Natural killer cell (primary cell): ENCODE measurements at regions not wholly inside any gene's neighbourhood (a gene's known extent, or its start where the extent isn't known, plus 50 kb on each side); places are given as distances from the start of the nearest gene placed in this dataset.
"Not testable (repeated sequence)": the region's sequence is repeated elsewhere in the genome, so short reads cannot be mapped to it uniquely, and the experiment has no call there.

Experiments
- ATAC-seq, 3 donors: fragments of 150-1000 bp in 2 of 3; fragments of 200-7000 bp in 1 of 3; cut with Tn5 transposase; 1 replicate in 1 of 3; 2 replicates in 2 of 3; pipeline ENCODE4 v1.10.0; 2021; ENCODE audit warnings: mild to moderate bottlenecking in 2 of 3, moderate library complexity in 2 of 3
- DNase-seq, 2 donors: peaks; one replicate each; pipeline versions ENCODE4 v3.0.0 to v3.0.0-alpha.2; 2013 to 2021; ENCODE audit warnings: mixed read lengths in 1 of 2
- H3K27ac ChIP-seq: one replicate; pipeline ENCODE4 v1.5.1; 2013; ENCODE audit warnings: mild to moderate bottlenecking, low read length
- H3K27me3 ChIP-seq: one replicate; pipeline ENCODE4 v1.6.1; 2013; ENCODE audit warnings: low read length; ENCODE audit not compliant: control insufficient read depth, insufficient read depth
- H3K36me3 ChIP-seq: one replicate; pipeline ENCODE4 v1.6.1; 2013; ENCODE audit warnings: low read length; ENCODE audit not compliant: control insufficient read depth, insufficient read depth
- H3K4me1 ChIP-seq: one replicate; pipeline ENCODE4 v1.6.1; 2013; ENCODE audit warnings: low read length; ENCODE audit not compliant: control insufficient read depth, insufficient read depth
- H3K4me3 ChIP-seq: one replicate; pipeline ENCODE4 v1.5.1; 2013; ENCODE audit warnings: low read length
- H3K9me3 ChIP-seq: one replicate; pipeline ENCODE4 v1.6.1; 2013; ENCODE audit warnings: low read length; ENCODE audit not compliant: control insufficient read depth, insufficient read depth
- H3K27ac Mint-ChIP-seq, 2 donors: one replicate each; pipeline ENCODE4 v1.8.0; 2022; ENCODE audit warnings: mild to moderate bottlenecking in 2 of 2, mixed read lengths in 2 of 2, moderate library complexity in 1 of 2
- H3K27me3 Mint-ChIP-seq, 2 donors: one replicate each; pipeline ENCODE4 v1.8.0; 2022; ENCODE audit warnings: low read depth in 2 of 2, mixed read lengths in 2 of 2
- H3K36me3 Mint-ChIP-seq: one replicate; pipeline ENCODE4 v1.8.0; 2022; ENCODE audit warnings: mixed read lengths
- H3K4me1 Mint-ChIP-seq, 2 donors: one replicate each; pipeline ENCODE4 v1.8.0; 2022; ENCODE audit warnings: mixed read lengths in 2 of 2
- H3K4me3 Mint-ChIP-seq: one replicate; pipeline ENCODE4 v1.8.0; 2022; ENCODE audit warnings: mild to moderate bottlenecking, moderate library complexity, mixed read lengths
- H3K9me3 Mint-ChIP-seq, 2 donors: one replicate each; pipeline ENCODE4 v1.8.0; 2022; ENCODE audit warnings: mixed read lengths in 2 of 2
- WGBS: methylation state at CpG from one replicate; pipeline ENCODE4 v1.1.7; 2013; ENCODE audit warnings: missing lambda C conversion rate; ENCODE audit not compliant: insufficient coverage; 5-methylcytosine and 5-hydroxymethylcytosine counted together
- intact Hi-C: fragments of 100-400 bp; cut with micrococcal nuclease; formaldehyde crosslinking; loops from one replicate; pipeline ENCODE4 v1.14.2; 2022
- TF ChIP-seq, protein P1 (sequence below): fragments of 200-600 bp; IDR thresholded peaks from one replicate; pipeline ENCODE4 v1.8.0; 2022; ENCODE audit warnings: antibody characterized with exemption

DNA sequence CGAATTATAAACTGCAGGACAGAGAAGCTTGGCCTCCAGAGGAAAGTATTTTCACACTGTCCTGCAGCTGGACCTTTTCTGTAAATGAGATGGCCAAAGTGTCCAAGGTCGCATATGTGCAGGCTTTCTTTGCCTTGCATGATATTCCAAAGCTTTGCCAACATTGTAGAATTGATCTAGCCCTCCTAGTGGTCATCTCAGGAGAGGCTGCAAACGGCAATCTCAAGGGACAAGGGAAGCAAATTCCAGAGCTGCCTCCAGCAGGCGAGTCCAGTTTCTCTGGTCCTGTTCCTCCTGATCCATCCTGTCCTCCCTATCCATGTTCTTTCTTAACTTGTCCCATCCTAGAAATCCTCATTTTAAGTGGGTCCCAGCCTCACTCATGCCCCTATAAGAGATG, 373.4 kb upstream of the PCDH15 start:
- H3K36me3 Mint-ChIP-seq = no peaks in the 10 kb centered on the region
- H3K27ac Mint-ChIP-seq = no peak overlapping the region
- 46% methylated on average over 4 of the region's 4 CpGs for WGBS

DNA sequence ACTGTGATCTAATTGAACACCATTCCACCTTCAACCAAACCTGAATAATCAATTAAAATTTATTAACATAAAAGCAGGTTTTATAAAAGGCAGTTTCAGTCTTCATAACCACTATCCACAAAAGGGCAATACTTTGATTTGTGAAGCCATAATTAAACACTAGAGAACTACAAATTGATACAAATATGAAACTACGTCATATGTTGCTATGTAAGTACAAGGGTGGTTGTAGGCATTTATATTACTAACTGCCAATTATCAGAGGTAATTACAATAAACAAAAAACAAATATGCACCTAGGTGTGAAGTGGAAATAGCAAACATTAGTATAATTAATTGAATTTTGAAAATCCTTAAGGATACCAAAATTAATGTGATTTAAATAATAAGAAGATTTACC, 368.5 kb upstream of the PCDH15 start:
- Histone ChIP-seq H3K4me1 (no peaks in the 10 kb centered on the region), H3K27ac (no peak overlapping the region), H3K4me3 (no peak overlapping the region), H3K9me3 (no peaks in the 10 kb centered on the region), H3K36me3 (no peaks in the 10 kb centered on the region), H3K27me3 (no peaks in the 10 kb centered on the region)
- TF ChIP-seq, protein P1, sequence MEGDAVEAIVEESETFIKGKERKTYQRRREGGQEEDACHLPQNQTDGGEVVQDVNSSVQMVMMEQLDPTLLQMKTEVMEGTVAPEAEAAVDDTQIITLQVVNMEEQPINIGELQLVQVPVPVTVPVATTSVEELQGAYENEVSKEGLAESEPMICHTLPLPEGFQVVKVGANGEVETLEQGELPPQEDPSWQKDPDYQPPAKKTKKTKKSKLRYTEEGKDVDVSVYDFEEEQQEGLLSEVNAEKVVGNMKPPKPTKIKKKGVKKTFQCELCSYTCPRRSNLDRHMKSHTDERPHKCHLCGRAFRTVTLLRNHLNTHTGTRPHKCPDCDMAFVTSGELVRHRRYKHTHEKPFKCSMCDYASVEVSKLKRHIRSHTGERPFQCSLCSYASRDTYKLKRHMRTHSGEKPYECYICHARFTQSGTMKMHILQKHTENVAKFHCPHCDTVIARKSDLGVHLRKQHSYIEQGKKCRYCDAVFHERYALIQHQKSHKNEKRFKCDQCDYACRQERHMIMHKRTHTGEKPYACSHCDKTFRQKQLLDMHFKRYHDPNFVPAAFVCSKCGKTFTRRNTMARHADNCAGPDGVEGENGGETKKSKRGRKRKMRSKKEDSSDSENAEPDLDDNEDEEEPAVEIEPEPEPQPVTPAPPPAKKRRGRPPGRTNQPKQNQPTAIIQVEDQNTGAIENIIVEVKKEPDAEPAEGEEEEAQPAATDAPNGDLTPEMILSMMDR = no peak
- no peak for DNase-seq
- Mint-ChIP-seq H3K4me1 (no peaks in the 10 kb centered on the region), H3K36me3 (no peaks in the 10 kb centered on the region), H3K27me3 (no peaks in the 10 kb centered on the region), H3K27ac (no peak overlapping the region), H3K9me3 (peaks cover 4 to 12% of the 10 kb centered on the region in 2 donors), H3K4me3 (no peak overlapping the region)
- intact Hi-C loops = no loop called here
- WGBS = no CpG with 5 or more reads among the region's 1 CpG
- no peak for ATAC-seq

More for the DNA sequence above, 373.4 kb upstream of the PCDH15 start:
- Histone ChIP-seq H3K27me3 (no peaks in the 10 kb centered on the region), H3K4me3 (no peak overlapping the region), H3K36me3 (no peaks in the 10 kb centered on the region), H3K27ac (no peak overlapping the region), H3K9me3 (peaks cover 4% of the 10 kb centered on the region), H3K4me1 (no peaks in the 10 kb centered on the region)
- no peak overlapping the region for H3K4me3 Mint-ChIP-seq
- TF ChIP-seq, protein P1 = no peak
- no peak for ATAC-seq
- H3K9me3 Mint-ChIP-seq = peaks cover 4 to 16% of the 10 kb centered on the region in 2 donors
- no peaks in the 10 kb centered on the region for H3K4me1 Mint-ChIP-seq
- intact Hi-C loops = no loop called here
- H3K27me3 Mint-ChIP-seq = no peaks in the 10 kb centered on the region
- DNase-seq = no peak

DNA sequence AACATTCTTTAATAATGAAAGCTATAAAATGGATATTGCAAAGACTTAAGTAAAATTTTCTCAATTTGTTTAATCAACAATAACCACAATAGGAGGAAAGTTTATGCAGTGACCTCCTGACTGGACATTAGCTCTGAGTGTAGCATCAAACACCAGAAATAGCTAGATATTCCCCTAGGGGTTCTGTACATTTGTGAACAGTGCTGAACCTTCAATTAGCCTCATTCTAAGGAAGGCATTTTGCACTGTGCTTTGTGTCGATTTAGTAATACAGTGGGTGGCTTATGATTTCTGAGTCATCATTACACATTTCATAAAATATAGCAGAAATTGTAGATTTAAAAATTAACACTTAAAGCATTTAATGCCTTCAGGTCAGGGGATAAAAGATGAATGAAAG, 367.3 kb upstream of the PCDH15 start:
- Mint-ChIP-seq H3K36me3 (no peaks in the 10 kb centered on the region), H3K27ac (no peak overlapping the region), H3K27me3 (no peaks in the 10 kb centered on the region), H3K4me3 (no peak overlapping the region), H3K9me3 (peaks cover 4 to 11% of the 10 kb centered on the region in 2 donors), H3K4me1 (no peaks in the 10 kb centered on the region)
- H3K27me3 ChIP-seq = no peaks in the 10 kb centered on the region
- ATAC-seq = no peak
- DNase-seq = no peak
- H3K9me3 ChIP-seq = no peaks in the 10 kb centered on the region
- no peak overlapping the region for H3K27ac ChIP-seq
- H3K4me3 ChIP-seq = no peak overlapping the region
- H3K36me3 ChIP-seq = no peaks in the 10 kb centered on the region
- intact Hi-C loops = no loop called here
- H3K4me1 ChIP-seq = no peaks in the 10 kb centered on the region
- TF ChIP-seq, protein P1 = no peak
- no CpG with 5 or more reads among the region's 1 CpG for WGBS

DNA sequence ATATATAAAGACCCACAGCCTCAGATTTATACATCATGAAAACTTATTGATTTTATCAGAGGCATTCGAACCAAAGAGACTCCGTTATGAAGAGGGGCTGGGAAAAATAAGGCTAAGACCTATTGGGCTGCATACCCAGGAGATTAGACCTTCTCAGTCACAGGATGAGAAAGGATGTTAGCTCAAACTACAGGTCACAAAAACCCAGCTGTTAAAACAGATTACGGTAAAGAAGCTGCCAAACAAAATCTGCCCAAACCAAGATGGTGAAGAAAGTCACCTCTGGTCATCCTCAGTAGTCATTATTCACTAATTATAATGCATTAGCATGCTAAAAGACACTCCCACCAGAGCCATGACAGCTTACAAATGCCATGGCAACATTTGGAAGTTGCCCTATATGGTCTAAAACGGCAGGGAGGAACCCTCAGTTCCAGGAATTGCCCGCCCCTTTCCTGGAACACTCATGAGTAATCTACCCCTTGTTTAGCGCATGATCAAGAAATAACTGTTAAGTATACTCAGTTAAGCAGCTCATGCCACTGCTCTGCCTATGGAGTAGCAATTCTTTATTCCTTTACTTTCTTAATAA, 362.5 kb upstream of the PCDH15 start:
- no peak for DNase-seq
- TF ChIP-seq, protein P1 = no peak
- H3K36me3 ChIP-seq = no peaks in the 10 kb centered on the region
- Mint-ChIP-seq H3K4me1 (no peaks in the 10 kb centered on the region), H3K9me3 (peaks cover 0 to 7% of the 10 kb centered on the region in 2 donors), H3K27me3 (no peaks in the 10 kb centered on the region), H3K4me3 (no peak overlapping the region), H3K36me3 (no peaks in the 10 kb centered on the region), H3K27ac (no peak overlapping the region)
- no peaks in the 10 kb centered on the region for H3K4me1 ChIP-seq
- no peak overlapping the region for H3K27ac ChIP-seq
- WGBS = 87% methylated on average over 6 of the region's 6 CpGs
- no peak overlapping the region for H3K4me3 ChIP-seq
- no peak for ATAC-seq
- intact Hi-C loops = no loop called here
- H3K27me3 ChIP-seq = no peaks in the 10 kb centered on the region
- no peaks in the 10 kb centered on the region for H3K9me3 ChIP-seq

DNA sequence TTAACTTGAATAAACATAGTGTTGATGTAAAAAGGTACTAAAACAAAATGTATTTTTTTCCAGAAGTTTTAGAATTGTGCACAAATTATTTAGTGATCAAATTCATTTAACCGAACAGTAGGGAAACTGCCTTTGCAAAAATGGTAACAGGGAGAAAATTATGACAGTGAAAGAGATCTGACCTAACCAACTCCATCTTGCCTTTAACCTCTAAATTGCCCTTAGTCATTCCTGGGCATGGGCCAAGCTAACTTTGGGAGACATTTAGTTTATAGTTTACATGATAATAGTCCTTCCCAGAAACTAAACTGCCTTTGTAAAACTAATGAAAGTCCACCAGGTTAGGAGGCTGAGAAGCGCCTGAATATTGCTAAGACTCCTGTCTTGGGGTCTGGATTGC, 361.3 kb upstream of the PCDH15 start:
- H3K4me1 ChIP-seq, H3K36me3 Mint-ChIP-seq, H3K4me3 Mint-ChIP-seq, H3K27ac Mint-ChIP-seq, H3K36me3 ChIP-seq, intact Hi-C loops, H3K27ac ChIP-seq, ATAC-seq, H3K4me1 Mint-ChIP-seq, H3K27me3 Mint-ChIP-seq, DNase-seq, H3K9me3 Mint-ChIP-seq, H3K9me3 ChIP-seq, H3K27me3 ChIP-seq, H3K4me3 ChIP-seq: not testable (repeated sequence)
- 75% methylated on average over 2 of the region's 2 CpGs for WGBS
